ENCODE measurements at regions not wholly inside any gene's neighbourhood (a gene's known extent, or its start where the extent isn't known, plus 50 kb on each side); places are given as distances from the start of the nearest gene placed in this dataset.
"Not testable (repeated sequence)": the region's sequence is repeated elsewhere in the genome, so short reads cannot be mapped to it uniquely, and the experiment has no call there.

GRCh38 chr10:18875477-18875876, 173.1 kb upstream of the MALRD1 start:
- FAIRE-seq = no peak

GRCh38 chr10:18879284-18879683, 169.3 kb upstream of the MALRD1 start:
- no peak for FAIRE-seq

GRCh38 chr10:18880530-18880929, 168.1 kb upstream of the MALRD1 start:
- no peak for FAIRE-seq

- no peak for FAIRE-seq
Observed at GRCh38 chr10:18886102-18886501, 162.5 kb upstream of the MALRD1 start.

GRCh38 chr10:18906636-18907035, 142.0 kb upstream of the MALRD1 start:
- FAIRE-seq = no peak

GRCh38 chr10:18917431-18917830, 131.2 kb upstream of the MALRD1 start:
- FAIRE-seq = not testable (repeated sequence)

- FAIRE-seq = no peak
Observed at GRCh38 chr10:18918532-18918931, 130.1 kb upstream of the MALRD1 start.

GRCh38 chr10:18949391-18949790, 99.2 kb upstream of the MALRD1 start:
- FAIRE-seq = no peak

GRCh38 chr10:18951072-18951823, 97.4 kb upstream of the MALRD1 start:
- not testable (repeated sequence) for FAIRE-seq

GRCh38 chr10:18955061-18955460, 93.5 kb upstream of the MALRD1 start:
- FAIRE-seq = no peak

GRCh38 chr10:18959369-18959768, 89.2 kb upstream of the MALRD1 start:
- FAIRE-seq = no peak

- FAIRE-seq = no peak
Observed at GRCh38 chr10:18960466-18961079, 88.0 kb upstream of the MALRD1 start.

- no peak for FAIRE-seq
Observed at GRCh38 chr10:18968159-18968558, 80.4 kb upstream of the MALRD1 start.

- no peak for FAIRE-seq
Observed at GRCh38 chr10:18976696-18977251, 71.8 kb upstream of the MALRD1 start.

GRCh38 chr10:18980089-18980629, 68.4 kb upstream of the MALRD1 start:
- no peak for FAIRE-seq

- FAIRE-seq = no peak
Observed at GRCh38 chr10:18984531-18984930, 64.1 kb upstream of the MALRD1 start.

- FAIRE-seq = no peak
Observed at GRCh38 chr10:18988338-18988737, 60.3 kb upstream of the MALRD1 start.

Measured in TTC549 (cell line).